SU-DHL-6 (cell line): ENCODE measurements at regions not wholly inside any gene's neighbourhood (a gene's known extent, or its start where the extent isn't known, plus 50 kb on each side); places are given as distances from the start of the nearest gene placed in this dataset.

ENCODE experiments used
- H2AFZ ChIP-seq: fragments of 200-600 bp; sonication (generic); 2 replicates; pipeline ENCODE4 v1.6.1; 2014; ENCODE audit warnings: low read depth, mild to moderate bottlenecking, moderate library complexity, mixed read lengths, antibody characterized with exemption, low read length; ENCODE audit not compliant: severe bottlenecking
- H3F3A ChIP-seq: fragments of 200-600 bp; shearing (Covaris generic); 2 replicates; pipeline ENCODE4 v1.6.0; 2016; ENCODE audit warnings: antibody characterized with exemption, mild to moderate bottlenecking; ENCODE audit not compliant: insufficient read depth
- H3K27ac ChIP-seq: fragments of 200-600 bp; sonication (generic); 2 replicates; pipeline ENCODE4 v1.5.1; 2016; ENCODE audit warnings: low read depth, mild to moderate bottlenecking, low read length, moderate library complexity, mixed read lengths
- H3K27me3 ChIP-seq: fragments of 200-600 bp; sonication (generic), shearing (Covaris generic); 2 replicates; pipeline ENCODE4 v1.6.0; 2014; ENCODE audit warnings: mild to moderate bottlenecking, low read length
- H3K36me3 ChIP-seq: fragments of 200-600 bp; sonication (generic); 2 replicates; pipeline ENCODE4 v1.6.1; 2014; ENCODE audit warnings: mild to moderate bottlenecking, low read length, mixed read lengths
- H3K4me2 ChIP-seq: fragments of 300-600, 200-600 bp; shearing (Covaris generic), sonication (generic); 2 replicates; pipeline ENCODE4 v1.6.0; 2014; ENCODE audit warnings: low read length, low read depth, mild to moderate bottlenecking; ENCODE audit not compliant: poor library complexity, severe bottlenecking
- H3K4me3 ChIP-seq: fragments of 200-600 bp; sonication (generic); 2 replicates; pipeline ENCODE4 v1.5.1; 2014; ENCODE audit warnings: antibody characterized with exemption, low read length, mild to moderate bottlenecking, mixed read lengths; ENCODE audit not compliant: insufficient read depth, poor library complexity, severe bottlenecking
- H3K79me2 ChIP-seq: fragments of 200-600 bp; sonication (generic); 2 replicates; pipeline ENCODE4 v1.6.1; 2014; ENCODE audit warnings: mild to moderate bottlenecking, low read length, moderate library complexity; ENCODE audit not compliant: insufficient read depth
- H3K9ac ChIP-seq: fragments of 200-600 bp; sonication (generic); 2 replicates; pipeline ENCODE4 v1.7.0; 2014; ENCODE audit warnings: mild to moderate bottlenecking, low read length
- H3K9me2 ChIP-seq: fragments of 200-600 bp; sonication (generic); replicated peaks from 2 replicates; pipeline ENCODE4 v1.6.1; 2014; ENCODE audit warnings: low read length; ENCODE audit not compliant: insufficient read depth
- H3K9me3 ChIP-seq: fragments of 200-600 bp; sonication (generic); 2 replicates; pipeline ENCODE4 v1.6.1; 2014; ENCODE audit warnings: low read length, mixed read lengths; ENCODE audit not compliant: insufficient read depth
- H4K20me1 ChIP-seq: fragments of 200-600 bp; sonication (generic); 2 replicates; pipeline ENCODE4 v1.6.1; 2014; ENCODE audit warnings: low read depth, mild to moderate bottlenecking, antibody characterized with exemption, low read length, moderate library complexity, mixed read lengths
- EZH2phosphoT487 ChIP-seq: fragments of 200-600 bp; sonication (generic), shearing (Covaris generic); conservative IDR thresholded peaks from 2 replicates; pipeline ENCODE4 v1.6.1; 2018; ENCODE audit warnings: mild to moderate bottlenecking, antibody characterized with exemption, low read length, moderate library complexity, mixed read lengths
- TF ChIP-seq, protein P1 (sequence below): fragments of 200-600 bp; sonication (generic); IDR thresholded peaks from one replicate; pipeline ENCODE4 v1.5.1; 2017; ENCODE audit warnings: antibody characterized with exemption, mild to moderate bottlenecking, low read length, moderate library complexity; ENCODE audit not compliant: insufficient read depth, poor library complexity, severe bottlenecking

DNA sequence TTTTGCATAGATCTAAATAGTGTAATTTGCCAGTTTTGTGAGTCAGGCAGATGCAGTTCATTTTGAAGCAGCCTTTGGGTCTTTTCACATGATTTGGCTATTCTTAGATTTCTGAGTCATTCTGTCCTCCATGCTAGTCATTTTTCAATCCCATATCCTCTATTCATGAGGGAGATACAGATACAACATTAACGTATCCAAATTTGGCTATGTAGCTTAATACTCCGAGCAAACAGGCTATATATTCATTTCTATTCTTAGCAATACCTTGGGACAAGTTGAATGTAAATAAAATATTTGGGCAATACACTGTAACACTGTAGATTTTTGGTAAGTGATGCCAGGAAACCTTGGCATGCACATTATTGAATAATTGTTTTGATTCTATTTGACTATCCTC, 270.7 kb upstream of the PDE3A start:
- H3K36me3 ChIP-seq: no peaks in the 10 kb centered on the region
- no peaks in the 10 kb centered on the region for H3K9me2 ChIP-seq
- H3K27ac ChIP-seq: no peak overlapping the region
- no peak overlapping the region for H3K4me3 ChIP-seq
- H2AFZ ChIP-seq: no peak overlapping the region
- H3K9me3 ChIP-seq: no peaks in the 10 kb centered on the region
- no peaks in the 10 kb centered on the region for H3K27me3 ChIP-seq
- TF ChIP-seq EZH2phosphoT487: no peak
- TF ChIP-seq, protein P1, sequence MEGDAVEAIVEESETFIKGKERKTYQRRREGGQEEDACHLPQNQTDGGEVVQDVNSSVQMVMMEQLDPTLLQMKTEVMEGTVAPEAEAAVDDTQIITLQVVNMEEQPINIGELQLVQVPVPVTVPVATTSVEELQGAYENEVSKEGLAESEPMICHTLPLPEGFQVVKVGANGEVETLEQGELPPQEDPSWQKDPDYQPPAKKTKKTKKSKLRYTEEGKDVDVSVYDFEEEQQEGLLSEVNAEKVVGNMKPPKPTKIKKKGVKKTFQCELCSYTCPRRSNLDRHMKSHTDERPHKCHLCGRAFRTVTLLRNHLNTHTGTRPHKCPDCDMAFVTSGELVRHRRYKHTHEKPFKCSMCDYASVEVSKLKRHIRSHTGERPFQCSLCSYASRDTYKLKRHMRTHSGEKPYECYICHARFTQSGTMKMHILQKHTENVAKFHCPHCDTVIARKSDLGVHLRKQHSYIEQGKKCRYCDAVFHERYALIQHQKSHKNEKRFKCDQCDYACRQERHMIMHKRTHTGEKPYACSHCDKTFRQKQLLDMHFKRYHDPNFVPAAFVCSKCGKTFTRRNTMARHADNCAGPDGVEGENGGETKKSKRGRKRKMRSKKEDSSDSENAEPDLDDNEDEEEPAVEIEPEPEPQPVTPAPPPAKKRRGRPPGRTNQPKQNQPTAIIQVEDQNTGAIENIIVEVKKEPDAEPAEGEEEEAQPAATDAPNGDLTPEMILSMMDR: no peak
- no peaks in the 10 kb centered on the region for H4K20me1 ChIP-seq
- no peak overlapping the region for H3K9ac ChIP-seq
- H3K4me2 ChIP-seq: no peak overlapping the region
- no peaks in the 10 kb centered on the region for H3K79me2 ChIP-seq
- H3F3A ChIP-seq: no peaks in the 10 kb centered on the region

DNA sequence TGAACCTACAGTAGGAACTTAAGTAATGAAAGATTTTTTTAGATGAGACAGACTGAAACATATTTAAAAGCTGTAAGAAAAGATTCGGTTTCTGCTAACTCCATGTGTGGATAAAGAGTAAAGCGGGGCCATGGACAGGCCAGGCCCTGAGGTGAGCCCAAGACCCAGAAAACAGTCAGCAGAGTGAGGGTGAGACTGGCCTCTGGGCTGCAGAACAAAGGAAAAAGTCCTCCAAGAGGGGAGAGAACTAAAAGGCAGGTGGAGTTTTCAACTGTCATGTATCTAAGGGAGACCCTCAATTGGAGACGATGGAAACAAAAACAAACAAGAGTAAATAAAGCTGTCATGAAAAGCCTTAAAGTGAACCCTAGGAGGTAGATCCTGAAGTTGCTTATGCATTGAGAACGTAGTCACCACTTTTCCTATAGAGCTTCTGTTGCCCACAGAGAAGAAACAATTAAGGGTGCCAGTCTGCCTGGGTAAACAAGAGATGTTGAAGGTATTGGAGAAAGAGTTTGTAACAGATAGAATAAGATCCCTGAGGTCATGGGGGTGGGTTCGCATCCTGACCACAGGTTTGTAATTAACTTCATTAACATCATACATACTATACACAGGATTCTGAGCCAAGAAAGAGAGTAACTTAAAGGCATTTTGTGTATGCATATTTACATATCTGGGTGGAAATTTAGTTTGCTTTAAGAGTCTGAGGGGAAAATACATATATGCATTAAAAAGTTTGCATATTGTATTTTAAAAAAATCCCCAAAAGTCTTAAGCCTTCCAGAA, 268.7 kb upstream of the PDE3A start:
- Histone ChIP-seq H4K20me1 (no peaks in the 10 kb centered on the region), H3K27ac (no peak overlapping the region)

DNA sequence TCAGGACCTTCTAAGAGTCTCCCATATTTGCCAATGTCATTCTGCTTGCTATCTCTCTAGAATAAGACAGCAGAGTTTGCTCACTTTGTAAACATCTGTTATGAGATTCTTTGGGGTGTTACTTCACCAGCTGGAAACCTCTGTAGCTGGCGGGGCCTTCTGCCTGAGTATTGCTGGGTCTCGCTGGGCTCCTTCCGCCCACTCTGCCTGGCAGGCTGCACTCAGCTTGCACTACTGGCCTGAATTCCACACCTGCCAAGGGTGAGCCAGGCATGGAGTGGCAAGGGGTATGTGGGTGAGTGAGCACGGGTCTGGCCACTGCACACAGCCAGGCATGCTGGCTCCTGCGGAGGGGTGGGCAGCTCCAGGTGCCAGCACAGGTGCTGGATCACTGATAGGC, 267.3 kb upstream of the PDE3A start:
- H4K20me1 ChIP-seq: no peaks in the 10 kb centered on the region
- TF ChIP-seq EZH2phosphoT487: no peak
- TF ChIP-seq, protein P1: no peak
- H2AFZ ChIP-seq: no peak overlapping the region
- no peak overlapping the region for H3K4me2 ChIP-seq
- no peaks in the 10 kb centered on the region for H3K79me2 ChIP-seq
- H3K9me2 ChIP-seq: no peaks in the 10 kb centered on the region
- H3K9me3 ChIP-seq: no peaks in the 10 kb centered on the region
- no peaks in the 10 kb centered on the region for H3K36me3 ChIP-seq
- no peaks in the 10 kb centered on the region for H3K27me3 ChIP-seq
- no peak overlapping the region for H3K27ac ChIP-seq
- no peaks in the 10 kb centered on the region for H3F3A ChIP-seq
- H3K4me3 ChIP-seq: no peak overlapping the region
- no peak overlapping the region for H3K9ac ChIP-seq

More for the DNA sequence above, 268.7 kb upstream of the PDE3A start:
- H3K79me2 ChIP-seq: no peaks in the 10 kb centered on the region
- H3K9ac ChIP-seq: no peak overlapping the region
- no peaks in the 10 kb centered on the region for H3F3A ChIP-seq
- H2AFZ ChIP-seq: no peak overlapping the region
- no peak overlapping the region for H3K4me2 ChIP-seq
- no peaks in the 10 kb centered on the region for H3K36me3 ChIP-seq
- TF ChIP-seq, protein P1: no peak
- TF ChIP-seq EZH2phosphoT487: no peak
- no peaks in the 10 kb centered on the region for H3K9me2 ChIP-seq
- H3K4me3 ChIP-seq: no peak overlapping the region
- no peaks in the 10 kb centered on the region for H3K27me3 ChIP-seq
- H3K9me3 ChIP-seq: no peaks in the 10 kb centered on the region
